HepG2 (cell line): ENCODE measurements at regions not wholly inside any gene's neighbourhood (a gene's known extent, or its start where the extent isn't known, plus 50 kb on each side); places are given as distances from the start of the nearest gene placed in this dataset.

ENCODE experiments used
- ATAC-seq: fragments of 200-7000 bp; cut with Tn5 transposase; 3 replicates; pipeline ENCODE4 v1.9.1; 2020; ENCODE audit warnings: mild to moderate bottlenecking, moderate library complexity
- BruUV-seq: library from RNA; stranded (reverse); fragments of 400-500 nt; replicated peaks from 2 replicates; lab custom pipeline; 2021; lab: Mats Ljungman, UMichigan
- CTCF ChIA-PET: fragments of 300-600 bp; formaldehyde crosslinking; extraction: SDS; loops from one replicate; lab custom pipeline; 2021; ENCODE audit warnings: low total read pairs, inconsistent platforms, low intra/inter-chr PET ratio; lab: Yijun Ruan, JAX
- POLR2A ChIA-PET: fragments of 350-600 bp; sonication (Branson Sonifier 250); formaldehyde crosslinking; loops from one replicate; lab custom pipeline; 2020; ENCODE audit warnings: antibody characterized with exemption, inconsistent platforms; lab: Yijun Ruan, JAX
- DNase-seq: peaks from one replicate; pipeline ENCODE4 v3.0.0-alpha.2; 2015; ENCODE audit warnings: low spot score
- FAIRE-seq: peaks from 3 replicates; lab custom pipeline; 2011; peaks lifted over from hg19 to GRCh38; lab: Jason Lieb, UNC
- H2AFZ ChIP-seq: one replicate; pipeline ENCODE4 v1.6.1; 2011; ENCODE audit warnings: low read length, inconsistent platforms
- H3K27ac ChIP-seq: fragments of 300-600 bp; 3 replicates; pipeline ENCODE4 v1.8.0; 2011; ENCODE audit warnings: mixed run types, mild to moderate bottlenecking, mixed read lengths, low read length, inconsistent platforms; ENCODE audit not compliant: insufficient read depth; ENCODE audit errors: extremely low read length
- H3K27me3 ChIP-seq, 2 experiments: fragments of 200-600 bp in 1 of 2; 2 replicates in 1 of 2; 3 replicates in 1 of 2; pipeline versions ENCODE4 v1.6.0 to v1.8.0; 2011; ENCODE audit warnings: low read length in 2 of 2, mild to moderate bottlenecking in 2 of 2, moderate library complexity in 2 of 2, inconsistent platforms in 1 of 2; ENCODE audit not compliant: insufficient read depth in 2 of 2, control insufficient read depth in 1 of 2
- H3K36me3 ChIP-seq, 2 experiments: fragments of 200-600 bp in 1 of 2; replicated peaks in 1 of 2; 2 replicates in 1 of 2; 3 replicates in 1 of 2; pipeline versions ENCODE4 v1.5.1 to v1.8.0; 2011; ENCODE audit warnings: low read length in 2 of 2, inconsistent platforms in 1 of 2; ENCODE audit not compliant: insufficient read depth in 2 of 2, control insufficient read depth in 1 of 2
- H3K4me1 ChIP-seq: 2 replicates; pipeline ENCODE4 v1.5.1; 2012; ENCODE audit warnings: low read length, inconsistent platforms; ENCODE audit not compliant: insufficient read depth
- H3K4me2 ChIP-seq: 2 replicates; pipeline ENCODE4 v1.6.0; 2011; ENCODE audit warnings: low read depth, low read length, inconsistent platforms
- H3K4me3 ChIP-seq, 3 experiments: fragments of 200-600 bp in 1 of 3; sonication (generic), shearing (Covaris generic) in 1 of 3; replicated peaks in 1 of 3; 2 replicates each; pipeline ENCODE4 v1.5.1; 2011 to 2016; ENCODE audit warnings: low read length in 3 of 3, inconsistent platforms in 2 of 3, low read depth in 2 of 3, mild to moderate bottlenecking in 2 of 3, control low read depth in 1 of 3, mixed read lengths in 1 of 3; ENCODE audit not compliant: insufficient read depth in 1 of 3
- H3K79me2 ChIP-seq: one replicate; pipeline ENCODE4 v1.6.1; 2011; ENCODE audit warnings: low read length, inconsistent platforms; ENCODE audit not compliant: insufficient read depth
- H3K9ac ChIP-seq: 2 replicates; pipeline ENCODE4 v1.6.0; 2011; ENCODE audit warnings: mild to moderate bottlenecking, low read depth, low read length, inconsistent platforms; ENCODE audit not compliant: insufficient read depth
- H3K9me3 ChIP-seq: 2 replicates; pipeline ENCODE4 v1.5.1; 2012; ENCODE audit warnings: mild to moderate bottlenecking, low read length
- H4K20me1 ChIP-seq: 2 replicates; pipeline ENCODE4 v1.6.0; 2011; ENCODE audit warnings: inconsistent platforms, mild to moderate bottlenecking, low read length, moderate library complexity; ENCODE audit not compliant: insufficient read depth
- ARID4A ChIP-seq: sonication (generic); formaldehyde crosslinking; IDR thresholded peaks from 2 replicates; pipeline ENCODE4 v1.5.0; 2020; ENCODE audit warnings: mild to moderate bottlenecking, missing genetic modification reagents, borderline replicate concordance
- CTCF ChIP-seq: sonication (generic); formaldehyde crosslinking; IDR thresholded peaks from 2 replicates; pipeline ENCODE4 v1.5.0; 2020; ENCODE audit warnings: mild to moderate bottlenecking, missing genetic modification reagents, moderate library complexity
- DPF2 ChIP-seq: sonication (generic); formaldehyde crosslinking; IDR thresholded peaks from 2 replicates; pipeline ENCODE4 v1.4.0; 2020; ENCODE audit warnings: mild to moderate bottlenecking, low read depth, missing genetic modification reagents, borderline replicate concordance
- JUND ChIP-seq: sonication (generic); formaldehyde crosslinking; IDR thresholded peaks from 2 replicates; pipeline ENCODE4 v1.8.0; 2022; ENCODE audit warnings: mild to moderate bottlenecking, missing genetic modification reagents
- MED8 ChIP-seq: sonication (generic); formaldehyde crosslinking; IDR thresholded peaks from 2 replicates; pipeline ENCODE4 v1.8.1; 2023; ENCODE audit warnings: mild to moderate bottlenecking, missing genetic modification reagents; ENCODE audit not compliant: insufficient replicate concordance
- MTF1 ChIP-seq: sonication (generic); formaldehyde crosslinking; IDR thresholded peaks from 2 replicates; pipeline ENCODE4 v1.5.0; 2020; ENCODE audit warnings: missing genetic modification reagents
- RARG ChIP-seq: sonication (generic); formaldehyde crosslinking; IDR thresholded peaks from 2 replicates; pipeline ENCODE4 v1.4.0; 2020; ENCODE audit warnings: low read depth, mild to moderate bottlenecking, missing genetic modification reagents
- RNF2 ChIP-seq: fragments of 450-650 bp; conservative IDR thresholded peaks from 2 replicates; pipeline ENCODE4 v1.6.1; 2016; ENCODE audit warnings: low read depth
- STAG1 ChIP-seq: sonication (generic); formaldehyde crosslinking; IDR thresholded peaks from 2 replicates; pipeline ENCODE4 v1.4.0; 2020; ENCODE audit warnings: missing genetic modification reagents
- TIGD3 ChIP-seq: sonication (generic); formaldehyde crosslinking; IDR thresholded peaks from 2 replicates; pipeline ENCODE4 v1.5.1; 2020; ENCODE audit warnings: mild to moderate bottlenecking, missing genetic modification reagents, borderline replicate concordance
- ZFP91 ChIP-seq: sonication (generic); formaldehyde crosslinking; IDR thresholded peaks from 2 replicates; pipeline ENCODE4 v1.9.0; 2022; ENCODE audit warnings: missing genetic modification reagents, mild to moderate bottlenecking, borderline replicate concordance
- ZNF101 ChIP-seq: sonication (generic); formaldehyde crosslinking; IDR thresholded peaks from 2 replicates; pipeline ENCODE4 v1.4.0; 2020; ENCODE audit warnings: mild to moderate bottlenecking, low read depth, missing genetic modification reagents, borderline replicate concordance
- ZNF263 ChIP-seq: sonication (generic); formaldehyde crosslinking; IDR thresholded peaks from 2 replicates; pipeline ENCODE4 v1.4.0; 2020; ENCODE audit warnings: missing genetic modification reagents
- ZNF333 ChIP-seq: sonication (generic); formaldehyde crosslinking; IDR thresholded peaks from 2 replicates; pipeline ENCODE4 v1.4.0; 2020; ENCODE audit warnings: mild to moderate bottlenecking, missing genetic modification reagents, borderline replicate concordance
- WGBS: methylation state at CpG from one replicate; pipeline ENCODE4 v1.1.6; 2017; ENCODE audit warnings: low lambda C conversion rate; 5-methylcytosine and 5-hydroxymethylcytosine counted together
- in situ Hi-C: cut with HindIII; loops from 2 replicates; pipeline ENCODE4 v1.10.0; 2017; ENCODE audit warnings: low pct_unique_long_range_greater_than_20kb; ENCODE audit not compliant: extremely low pct_ligation_motif_present
- intact Hi-C: fragments of 100-400 bp; cut with micrococcal nuclease; formaldehyde crosslinking; loops from one replicate; pipeline ENCODE4 v1.10.0; 2022; ENCODE audit not compliant: unreplicated experiment

GRCh38 chr2:167790189-167790588 lies 457.2 kb downstream of the STK39 start:
- no TSS peak for BruUV-seq
- no peak overlapping the region for H2AFZ ChIP-seq
- no peaks in the 10 kb centered on the region for H3K27me3 ChIP-seq
- H3K36me3 ChIP-seq = no peaks in the 10 kb centered on the region
- in situ Hi-C loops (no loop called here), intact Hi-C loops (no loop called here)
- FAIRE-seq (no peak), ATAC-seq (peak; percentile 50; the same call in 2 of the 3 replicates)
- H3K4me3 ChIP-seq = no peak overlapping the region
- peaks cover 43% of the 10 kb centered on the region for H3K4me1 ChIP-seq
- H3K4me2 ChIP-seq = no peak overlapping the region
- H3K9ac ChIP-seq = no peak overlapping the region
- 94% methylated on average over 4 of the region's 4 CpGs for WGBS
- no peaks in the 10 kb centered on the region for H4K20me1 ChIP-seq
- POLR2A ChIA-PET = no interaction called here
- no peaks in the 10 kb centered on the region for H3K9me3 ChIP-seq
- TF ChIP-seq RNF2 = no peak
- no peak for TF ChIP-seq MED8 (CRISPR knock-in tag)
- no peak for TF ChIP-seq ARID4A
- TF ChIP-seq ZNF101 (CRISPR knock-in tag) = no peak
- TF ChIP-seq ZNF263 (CRISPR knock-in tag) = no peak
- TF ChIP-seq TIGD3 (CRISPR knock-in tag) = no peak
- TF ChIP-seq MTF1 (CRISPR knock-in tag) = no peak
- TF ChIP-seq ZFP91 (CRISPR knock-in tag) = no peak
- TF ChIP-seq ZNF333 (CRISPR knock-in tag) = no peak
- TF ChIP-seq RARG = no peak
- no peak for TF ChIP-seq DPF2 (CRISPR knock-in tag)
- TF ChIP-seq JUND = no peak
- TF ChIP-seq STAG1 (CRISPR knock-in tag) = peak; percentile 55
- TF ChIP-seq CTCF (CRISPR knock-in tag) = 0 out of 2 replicates have a peak, but pooled peaks have one; percentile 1
- TF ChIP-seq, all 625 proteins: peak for 2
- H3K79me2 ChIP-seq = no peaks in the 10 kb centered on the region
- DNase-seq = no peak
- CTCF ChIA-PET = no interaction called here
- no peak overlapping the region for H3K27ac ChIP-seq
